Tibial artery (tissue), 4 donors: ENCODE measurements at regions not wholly inside any gene's neighbourhood (a gene's known extent, or its start where the extent isn't known, plus 50 kb on each side); places are given as distances from the start of the nearest gene placed in this dataset.

Experiments used
- DNase-seq, 2 donors: peaks; one replicate each; pipeline ENCODE4 v3.0.0-alpha.2; 2019
- H3K27ac ChIP-seq, 2 donors: fragments of 200-600 bp; sonication (generic) in 1 of 2; 1 replicate in 1 of 2; 2 replicates in 1 of 2; pipeline ENCODE4 v1.5.1; 2018 to 2019; ENCODE audit warnings: mild to moderate bottlenecking in 1 of 2
- H3K27me3 ChIP-seq, 2 donors: fragments of 200-600 bp; sonication (generic) in 1 of 2; one replicate each; pipeline versions ENCODE4 v1.5.1 to v1.6.0; 2016 to 2019
- H3K36me3 ChIP-seq, 3 donors: fragments of 200-600 bp; sonication (generic) in 2 of 3; one replicate each; pipeline ENCODE4 v1.5.1; 2016 to 2019; ENCODE audit warnings: mild to moderate bottlenecking in 2 of 3
- H3K4me1 ChIP-seq, 4 donors: fragments of 200-600 bp; sonication (generic) in 2 of 4; 1 replicate in 3 of 4; 2 replicates in 1 of 4; pipeline ENCODE4 v1.5.1; 2016 to 2019
- H3K4me3 ChIP-seq, 2 donors: fragments of 200-600 bp; sonication (generic) in 1 of 2; 1 replicate in 1 of 2; 2 replicates in 1 of 2; pipeline ENCODE4 v1.5.1; 2018 to 2019; ENCODE audit warnings: mild to moderate bottlenecking in 2 of 2
- H3K9me3 ChIP-seq, 3 donors: fragments of 200-600 bp; sonication (generic) in 1 of 3; one replicate each; pipeline ENCODE4 v1.5.1; 2016 to 2019
- CTCF ChIP-seq, 2 experiments: fragments of 200-600 bp in 1 of 2; fragments of 450-650 bp in 1 of 2; IDR thresholded peaks; one replicate each; pipeline ENCODE4 v1.5.1; 2017 to 2019; ENCODE audit warnings: antibody characterized with exemption in 2 of 2, mild to moderate bottlenecking in 1 of 2, moderate library complexity in 1 of 2
- intact Hi-C: fragments of 100-400 bp; cut with DNase I; formaldehyde crosslinking; loops from one replicate; pipeline ENCODE4 v1.15.0; 2023; ENCODE audit warnings: low total_unique reads

- intact Hi-C loops, result no loop called here
- no peak overlapping the region for H3K4me3 ChIP-seq
- no peak overlapping the region for H3K27ac ChIP-seq
- no peaks in the 10 kb centered on the region for H3K27me3 ChIP-seq
- no peaks in the 10 kb centered on the region for H3K4me1 ChIP-seq
- no peaks in the 10 kb centered on the region for H3K36me3 ChIP-seq
- H3K9me3 ChIP-seq, result no peaks in the 10 kb centered on the region
- DNase-seq, result no peak
- TF ChIP-seq CTCF (IDR thresholded peaks at IDR 0.05), result no peak
Observed at GRCh38 chr5:77921094-77921768, 145.1 kb upstream of the TBCA start.

- intact Hi-C loops, result no loop called here
- no peaks in the 10 kb centered on the region for H3K36me3 ChIP-seq
- no peaks in the 10 kb centered on the region for H3K9me3 ChIP-seq
- H3K27me3 ChIP-seq, result no peaks in the 10 kb centered on the region
- no peak for DNase-seq
- H3K4me3 ChIP-seq, result no peak overlapping the region
- H3K4me1 ChIP-seq, result no peaks in the 10 kb centered on the region
- no peak overlapping the region for H3K27ac ChIP-seq
- TF ChIP-seq CTCF (IDR thresholded peaks at IDR 0.05), result no peak
Observed at GRCh38 chr5:77920359-77921058, 144.4 kb upstream of the TBCA start.

GRCh38 chr5:77915346-77915745, 139.2 kb upstream of the TBCA start:
- no peaks in the 10 kb centered on the region for H3K4me1 ChIP-seq
- no peaks in the 10 kb centered on the region for H3K36me3 ChIP-seq
- no peak overlapping the region for H3K27ac ChIP-seq
- intact Hi-C loops, result no loop called here
- peaks cover 0 to 3% of the 10 kb centered on the region in 2 donors for H3K27me3 ChIP-seq
- H3K4me3 ChIP-seq, result no peak overlapping the region
- no peak for TF ChIP-seq CTCF (IDR thresholded peaks at IDR 0.05)
- peaks cover 0 to 7% (median 0%) of the 10 kb centered on the region in 3 donors for H3K9me3 ChIP-seq
- DNase-seq, result no peak

- H3K4me1 ChIP-seq, result no peaks in the 10 kb centered on the region
- intact Hi-C loops, result no loop called here
- no peaks in the 10 kb centered on the region for H3K36me3 ChIP-seq
- no peak overlapping the region for H3K27ac ChIP-seq
- DNase-seq, result no peak
- TF ChIP-seq CTCF (IDR thresholded peaks at IDR 0.05), result no peak
- peaks cover 0 to 7% (median 0%) of the 10 kb centered on the region in 3 donors for H3K9me3 ChIP-seq
- no peak overlapping the region for H3K4me3 ChIP-seq
- peaks cover 0 to 3% of the 10 kb centered on the region in 2 donors for H3K27me3 ChIP-seq
Observed at GRCh38 chr5:77912721-77913120, 136.6 kb upstream of the TBCA start.

- Histone ChIP-seq H3K36me3 (no peaks in the 10 kb centered on the region), H3K4me3 (no peak overlapping the region), H3K9me3 (peaks cover 0 to 7% (median 0%) of the 10 kb centered on the region in 3 donors), H3K27me3 (peaks cover 0 to 3% of the 10 kb centered on the region in 2 donors), H3K27ac (no peak overlapping the region), H3K4me1 (no peaks in the 10 kb centered on the region)
- DNase-seq, result no peak
- intact Hi-C loops, result no loop called here
- no peak for TF ChIP-seq CTCF (IDR thresholded peaks at IDR 0.05)
Observed at GRCh38 chr5:77910602-77911188, 134.6 kb upstream of the TBCA start.
